D721Med (cell line): ENCODE measurements at regions not wholly inside any gene's neighbourhood (a gene's known extent, or its start where the extent isn't known, plus 50 kb on each side); places are given as distances from the start of the nearest gene placed in this dataset.

Source experiments
- DNase-seq: peaks from one replicate; pipeline ENCODE4 v3.0.0; 2011; ENCODE audit warnings: low spot score; ENCODE audit not compliant: insufficient read length
- FAIRE-seq: peaks from 2 replicates; lab custom pipeline; 2011; peaks lifted over from hg19 to GRCh38; lab: Jason Lieb, UNC
- TF ChIP-seq, protein P1 (sequence below): IDR thresholded peaks from 2 replicates; pipeline ENCODE4 v1.5.1; 2012; ENCODE audit warnings: mild to moderate bottlenecking, control low read depth; ENCODE audit not compliant: insufficient read depth; ENCODE audit errors: missing control alignments

DNA sequence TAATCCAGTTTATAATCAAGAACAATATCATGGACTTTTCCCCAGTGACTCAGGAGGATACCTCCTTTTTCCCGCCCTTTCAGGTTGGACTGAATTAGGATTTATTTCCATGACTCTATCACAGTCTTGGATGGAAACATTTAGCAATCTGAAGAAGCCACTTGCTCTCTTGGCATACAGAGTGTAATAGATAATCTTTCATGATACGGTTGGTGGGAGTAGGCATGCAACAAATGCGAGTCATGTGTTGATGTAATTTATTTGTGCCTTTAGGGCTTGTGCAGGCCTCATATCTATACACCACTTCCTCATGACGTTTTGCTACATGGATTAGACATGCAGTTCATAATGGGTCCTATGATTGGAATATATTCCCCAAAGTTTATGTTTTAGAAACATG lies 54.2 kb upstream of the MCTP2 start:
- TF ChIP-seq, protein P1, sequence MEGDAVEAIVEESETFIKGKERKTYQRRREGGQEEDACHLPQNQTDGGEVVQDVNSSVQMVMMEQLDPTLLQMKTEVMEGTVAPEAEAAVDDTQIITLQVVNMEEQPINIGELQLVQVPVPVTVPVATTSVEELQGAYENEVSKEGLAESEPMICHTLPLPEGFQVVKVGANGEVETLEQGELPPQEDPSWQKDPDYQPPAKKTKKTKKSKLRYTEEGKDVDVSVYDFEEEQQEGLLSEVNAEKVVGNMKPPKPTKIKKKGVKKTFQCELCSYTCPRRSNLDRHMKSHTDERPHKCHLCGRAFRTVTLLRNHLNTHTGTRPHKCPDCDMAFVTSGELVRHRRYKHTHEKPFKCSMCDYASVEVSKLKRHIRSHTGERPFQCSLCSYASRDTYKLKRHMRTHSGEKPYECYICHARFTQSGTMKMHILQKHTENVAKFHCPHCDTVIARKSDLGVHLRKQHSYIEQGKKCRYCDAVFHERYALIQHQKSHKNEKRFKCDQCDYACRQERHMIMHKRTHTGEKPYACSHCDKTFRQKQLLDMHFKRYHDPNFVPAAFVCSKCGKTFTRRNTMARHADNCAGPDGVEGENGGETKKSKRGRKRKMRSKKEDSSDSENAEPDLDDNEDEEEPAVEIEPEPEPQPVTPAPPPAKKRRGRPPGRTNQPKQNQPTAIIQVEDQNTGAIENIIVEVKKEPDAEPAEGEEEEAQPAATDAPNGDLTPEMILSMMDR: no peak
- DNase-seq (no peak), FAIRE-seq (no peak)

DNA sequence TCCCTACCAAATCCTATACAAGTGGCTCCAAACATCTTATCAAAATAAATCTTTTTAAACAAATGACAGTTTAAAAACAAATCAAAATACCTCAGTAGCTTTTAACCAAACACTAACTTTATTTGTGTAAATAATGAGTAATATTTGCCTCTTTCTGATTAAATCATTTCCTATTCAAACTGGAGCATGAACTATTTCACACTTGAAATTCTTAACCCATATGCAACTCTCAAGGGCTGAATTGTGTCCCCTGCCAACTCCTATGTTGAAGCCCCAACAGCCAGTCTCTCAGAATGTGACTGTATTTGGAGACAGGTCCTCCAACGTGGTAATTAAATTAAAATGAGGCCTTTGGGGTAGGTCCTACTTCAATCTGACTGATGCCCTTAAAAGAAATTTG lies 55.9 kb upstream of the MCTP2 start:
- FAIRE-seq (no peak), DNase-seq (no peak)
- TF ChIP-seq, protein P1: no peak

DNA sequence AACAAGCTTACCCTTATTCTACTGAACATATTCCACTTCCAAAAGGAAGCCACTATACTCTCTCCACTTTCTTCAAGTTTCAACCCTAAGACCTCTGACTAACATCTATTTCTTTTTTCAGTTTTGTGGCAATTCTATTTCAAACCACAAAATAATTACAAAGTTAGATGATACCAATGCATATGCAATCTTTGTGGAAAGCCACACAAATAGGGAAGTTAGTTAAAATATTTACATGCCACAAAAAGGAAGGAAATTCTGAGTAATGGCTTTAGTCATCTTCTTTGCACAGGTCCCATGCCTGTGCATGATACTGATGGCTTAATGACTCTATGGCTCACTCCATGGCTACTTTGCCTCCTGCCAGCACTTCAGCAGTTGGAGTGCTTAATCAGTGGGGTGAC lies 57.0 kb upstream of the MCTP2 start:
- FAIRE-seq: no peak
- no peak for DNase-seq
- TF ChIP-seq, protein P1: no peak

DNA sequence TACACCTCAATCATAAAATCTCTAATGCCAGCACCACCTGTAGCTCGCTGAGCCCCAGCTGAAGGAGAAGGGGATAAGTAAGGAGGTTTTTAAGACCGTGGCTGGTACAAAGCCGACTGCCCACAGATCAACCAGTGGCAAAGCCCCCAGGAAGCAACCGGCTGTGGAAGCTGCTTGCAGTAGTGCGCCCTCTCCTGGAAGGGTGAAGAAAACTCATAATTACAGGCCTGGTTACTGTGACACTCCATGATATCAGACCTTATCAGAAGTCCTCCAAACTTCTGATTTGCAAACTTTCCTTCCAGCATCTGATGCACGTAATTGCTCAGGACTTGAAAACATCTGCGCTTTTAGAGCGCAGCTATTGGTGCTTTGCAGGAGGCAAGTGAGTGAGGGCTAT lies 63.1 kb upstream of the MCTP2 start:
- DNase-seq (no peak), FAIRE-seq (no peak)
- TF ChIP-seq, protein P1: no peak

DNA sequence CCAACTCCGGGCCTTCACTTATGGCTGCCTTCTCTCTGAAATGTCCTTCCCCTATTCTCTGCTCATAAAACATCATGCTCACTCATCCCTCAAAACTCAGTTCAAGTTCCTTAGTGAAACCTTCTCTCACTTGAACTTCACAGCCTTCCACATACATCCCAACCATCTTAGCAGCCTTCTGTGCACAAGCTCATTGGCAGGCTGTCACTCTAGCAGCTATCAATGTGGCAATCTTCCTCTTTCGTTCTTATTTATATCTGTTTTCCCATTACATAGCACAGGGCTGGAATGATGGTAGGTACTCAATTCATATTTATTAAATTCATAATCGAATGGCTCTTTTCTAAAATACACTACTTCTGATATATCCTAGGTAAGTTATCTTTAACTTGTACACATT lies 66.4 kb upstream of the MCTP2 start:
- no peak for FAIRE-seq
- TF ChIP-seq, protein P1: no peak
- no peak for DNase-seq

DNA sequence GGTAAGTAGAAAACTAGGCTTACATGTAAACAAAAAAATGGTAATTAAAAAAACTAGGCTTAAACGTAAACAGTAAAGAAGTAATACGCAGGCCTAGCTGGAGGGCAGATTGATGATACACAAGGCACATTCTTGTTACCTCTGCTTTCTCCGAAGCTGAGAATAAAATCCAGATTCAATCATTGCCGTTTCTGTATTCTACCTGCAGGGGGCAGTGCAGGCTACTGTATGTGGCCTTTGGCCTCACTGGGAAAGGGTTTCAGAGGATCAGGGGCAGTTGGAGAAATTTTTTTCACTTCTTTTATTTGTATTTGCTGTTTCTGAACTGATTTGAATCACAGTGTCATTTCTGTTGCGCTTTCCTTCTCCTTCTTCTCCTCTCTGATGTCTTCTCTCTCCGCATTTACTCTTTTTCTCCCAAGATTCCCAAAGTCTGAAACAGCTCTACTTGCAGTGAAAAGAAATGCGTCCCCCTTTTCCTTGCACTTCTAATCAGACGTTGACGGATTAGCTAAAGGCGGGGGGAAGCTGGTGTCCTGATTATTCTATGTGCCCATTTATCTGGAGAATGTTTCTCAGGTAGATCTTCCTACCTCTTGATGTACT lies 67.1 kb upstream of the MCTP2 start:
- FAIRE-seq: no peak
- DNase-seq: no peak
- TF ChIP-seq, protein P1: peak; percentile 69

DNA sequence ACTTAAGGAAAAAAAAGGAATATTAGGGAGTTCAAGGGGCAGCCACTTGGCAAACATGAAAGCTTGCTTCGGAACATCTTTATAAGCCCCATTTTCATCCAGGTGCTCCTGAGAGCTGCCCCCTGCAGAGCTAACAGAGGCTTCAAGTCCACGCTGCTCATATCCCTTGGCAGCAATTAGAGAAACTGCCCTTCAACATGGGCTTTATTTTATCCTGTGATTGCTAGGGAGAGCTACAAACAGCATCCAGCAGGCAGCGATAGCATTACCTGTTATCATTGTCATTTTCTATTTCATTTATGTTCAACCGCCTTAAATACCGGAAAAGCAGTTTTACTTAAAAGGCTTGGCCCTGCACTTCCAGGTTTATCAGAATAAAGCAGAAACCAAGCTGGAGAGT lies 68.4 kb upstream of the MCTP2 start:
- FAIRE-seq (no peak), DNase-seq (no peak)
- TF ChIP-seq, protein P1: no peak
